IPS-11a (cell line): ENCODE measurements at regions not wholly inside any gene's neighbourhood (a gene's known extent, or its start where the extent isn't known, plus 50 kb on each side); places are given as distances from the start of the nearest gene placed in this dataset.
"Not testable (repeated sequence)": the region's sequence is repeated elsewhere in the genome, so short reads cannot be mapped to it uniquely, and the experiment has no call there.

ENCODE experiments used
- H3K4me3 ChIP-seq: one replicate; pipeline ENCODE4 v1.5.1; 2013; ENCODE audit warnings: low read depth, low read length, control low read depth

- H3K4me3 ChIP-seq: no peak overlapping the region
These were observed 574.3 kb downstream of the KCNH5 start for GRCh38 chr14:62470935-62471334.

GRCh38 chr14:62491146-62491545, 554.1 kb downstream of the KCNH5 start:
- no peak overlapping the region for H3K4me3 ChIP-seq

- no peak overlapping the region for H3K4me3 ChIP-seq
These were observed 547.5 kb downstream of the KCNH5 start for GRCh38 chr14:62497708-62498107.

- H3K4me3 ChIP-seq: no peak overlapping the region
These were observed 544.1 kb downstream of the KCNH5 start for GRCh38 chr14:62501021-62501750.

GRCh38 chr14:62505045-62505444, 540.2 kb downstream of the KCNH5 start:
- no peak overlapping the region for H3K4me3 ChIP-seq

- not testable (repeated sequence) for H3K4me3 ChIP-seq
These were observed 523.9 kb downstream of the KCNH5 start for GRCh38 chr14:62521309-62521708.

GRCh38 chr14:62528296-62528695, 517.0 kb downstream of the KCNH5 start:
- no peak overlapping the region for H3K4me3 ChIP-seq

GRCh38 chr14:62532181-62532580, 513.1 kb downstream of the KCNH5 start:
- H3K4me3 ChIP-seq: no peak overlapping the region

GRCh38 chr14:62546862-62547474, 498.3 kb downstream of the KCNH5 start:
- no peak overlapping the region for H3K4me3 ChIP-seq

- H3K4me3 ChIP-seq: no peak overlapping the region
These were observed 487.8 kb downstream of the KCNH5 start for GRCh38 chr14:62557416-62557815.

GRCh38 chr14:62558451-62558850, 486.8 kb downstream of the KCNH5 start:
- H3K4me3 ChIP-seq: no peak overlapping the region

GRCh38 chr14:62585247-62585646, 460.0 kb downstream of the KCNH5 start:
- H3K4me3 ChIP-seq: no peak overlapping the region

GRCh38 chr14:62592877-62593276, 452.4 kb downstream of the KCNH5 start:
- H3K4me3 ChIP-seq: no peak overlapping the region

GRCh38 chr14:62597143-62597542, 448.1 kb downstream of the KCNH5 start:
- H3K4me3 ChIP-seq: no peak overlapping the region

- H3K4me3 ChIP-seq: no peak overlapping the region
These were observed 445.5 kb downstream of the KCNH5 start for GRCh38 chr14:62599616-62600385.

GRCh38 chr14:62602712-62603111, 442.5 kb downstream of the KCNH5 start:
- H3K4me3 ChIP-seq: no peak overlapping the region

- no peak overlapping the region for H3K4me3 ChIP-seq
These were observed 440.7 kb downstream of the KCNH5 start for GRCh38 chr14:62604524-62604923.

- H3K4me3 ChIP-seq: no peak overlapping the region
These were observed 431.1 kb downstream of the KCNH5 start for GRCh38 chr14:62614122-62614521.

- no peak overlapping the region for H3K4me3 ChIP-seq
These were observed 428.6 kb downstream of the KCNH5 start for GRCh38 chr14:62616668-62617067.

GRCh38 chr14:62626416-62626815, 418.8 kb downstream of the KCNH5 start:
- H3K4me3 ChIP-seq: no peak overlapping the region

- no peak overlapping the region for H3K4me3 ChIP-seq
These were observed 416.0 kb downstream of the KCNH5 start for GRCh38 chr14:62629176-62629725.

- H3K4me3 ChIP-seq: no peak overlapping the region
These were observed 414.1 kb downstream of the KCNH5 start for GRCh38 chr14:62631176-62631575.
